ENCODE measurements at regions not wholly inside any gene's neighbourhood (a gene's known extent, or its start where the extent isn't known, plus 50 kb on each side); places are given as distances from the start of the nearest gene placed in this dataset.
"Not testable (repeated sequence)": the region's sequence is repeated elsewhere in the genome, so short reads cannot be mapped to it uniquely, and the experiment has no call there.

- no peak for DNase-seq (ENCODE audit: low spot score)
Observed at GRCh38 chr1:242623756-242624155, 99.3 kb upstream of the PLD5 start.

- DNase-seq (ENCODE audit: low spot score): peak; percentile 36
Observed at GRCh38 chr1:242623119-242623518, 98.6 kb upstream of the PLD5 start.

- no peak for DNase-seq (ENCODE audit: low spot score)
Observed at GRCh38 chr1:242613266-242613815, 88.8 kb upstream of the PLD5 start.

GRCh38 chr1:242610209-242610608, 85.7 kb upstream of the PLD5 start:
- no peak for DNase-seq (ENCODE audit: low spot score)

GRCh38 chr1:242605521-242605920, 81.0 kb upstream of the PLD5 start:
- no peak for DNase-seq (ENCODE audit: low spot score)

- no peak for DNase-seq (ENCODE audit: low spot score)
Observed at GRCh38 chr1:242602001-242602400, 77.5 kb upstream of the PLD5 start.

GRCh38 chr1:242593756-242594155, 69.3 kb upstream of the PLD5 start:
- DNase-seq (ENCODE audit: low spot score): not testable (repeated sequence)

GRCh38 chr1:242586360-242586680, 61.8 kb upstream of the PLD5 start:
- DNase-seq (ENCODE audit: low spot score): no peak

- no peak for DNase-seq (ENCODE audit: low spot score)
Observed at GRCh38 chr1:242585616-242586359, 61.3 kb upstream of the PLD5 start.

- no peak for DNase-seq (ENCODE audit: low spot score)
Observed at GRCh38 chr1:242582669-242583068, 58.2 kb upstream of the PLD5 start.

- DNase-seq (ENCODE audit: low spot score): no peak
Observed at GRCh38 chr1:242579528-242580235, 55.2 kb upstream of the PLD5 start.
